T-cell (primary cell): ENCODE measurements at regions not wholly inside any gene's neighbourhood (a gene's known extent, or its start where the extent isn't known, plus 50 kb on each side); places are given as distances from the start of the nearest gene placed in this dataset.

ENCODE experiments used
- ATAC-seq, 4 experiments: fragments of 200-7000 bp in 3 of 4; fragments of 150-1000 bp in 1 of 4; cut with Tn5 transposase; replicated peaks in 1 of 4; 1 replicate in 3 of 4; 2 replicates in 1 of 4; pipeline ENCODE4 v1.10.0; 2021; ENCODE audit warnings: moderate library complexity in 3 of 4, mild to moderate bottlenecking in 2 of 4, moderate number of reproducible peaks in 1 of 4
- CTCF ChIA-PET, 2 donors: fragments of 300-600 bp; sonication (Branson Sonifier 250); formaldehyde crosslinking; loops; one replicate each; lab custom pipeline; 2022; ENCODE audit warnings: antibody characterized with exemption in 2 of 2; lab: Charles Lee
- POLR2A ChIA-PET, 2 donors: fragments of 300-600 bp; sonication (Branson Sonifier 250); formaldehyde crosslinking; loops; one replicate each; lab custom pipeline; 2022; ENCODE audit warnings: antibody characterized with exemption in 2 of 2; lab: Charles Lee
- DNase-seq, 35 experiments: peaks; one replicate each; pipeline versions ENCODE4 v3.0.0 to v3.0.0-alpha.2; 2013 to 2023
- H3K27ac ChIP-seq: one replicate; pipeline ENCODE4 v1.5.1; 2013; ENCODE audit warnings: low read length
- H3K27me3 ChIP-seq, 2 experiments: replicated peaks in 1 of 2; 1 replicate in 1 of 2; 2 replicates in 1 of 2; pipeline versions ENCODE4 v1.6.1 to v1.7.0; 2013; ENCODE audit warnings: low read length in 1 of 2, mixed read lengths in 1 of 2; ENCODE audit not compliant: control insufficient read depth in 2 of 2, insufficient read depth in 2 of 2; ENCODE audit errors: extremely low read depth in 1 of 2
- H3K36me3 ChIP-seq, 2 donors: 1 replicate in 1 of 2; 2 replicates in 1 of 2; pipeline versions ENCODE4 v1.6.1 to v1.7.0; 2013; ENCODE audit warnings: low read length in 1 of 2; ENCODE audit not compliant: control insufficient read depth in 2 of 2, insufficient read depth in 1 of 2; ENCODE audit errors: extremely low read depth in 1 of 2
- H3K4me1 ChIP-seq, 2 experiments: 1 replicate in 1 of 2; 2 replicates in 1 of 2; pipeline versions ENCODE4 v1.6.1 to v1.7.0; 2013; ENCODE audit warnings: low read length in 2 of 2, mixed read lengths in 1 of 2; ENCODE audit not compliant: insufficient read depth in 2 of 2, control insufficient read depth in 1 of 2; ENCODE audit errors: extremely low read depth in 1 of 2
- H3K4me3 ChIP-seq, 2 donors: 1 replicate in 1 of 2; 2 replicates in 1 of 2; pipeline versions ENCODE4 v1.5.1 to v1.7.0; 2013; ENCODE audit warnings: mild to moderate bottlenecking in 2 of 2, low read length in 1 of 2, moderate library complexity in 1 of 2; ENCODE audit not compliant: control insufficient read depth in 1 of 2; ENCODE audit errors: extremely low read depth in 1 of 2
- H3K9me3 ChIP-seq: 2 replicates; pipeline ENCODE4 v1.7.0; 2013
- H3K27ac Mint-ChIP-seq, 2 donors: one replicate each; pipeline ENCODE4 v1.8.0; 2020 to 2021; ENCODE audit warnings: mild to moderate bottlenecking in 2 of 2, mixed read lengths in 2 of 2
- H3K27me3 Mint-ChIP-seq, 2 donors: one replicate each; pipeline ENCODE4 v1.8.0; 2021 to 2022; ENCODE audit warnings: mixed read lengths in 2 of 2
- H3K36me3 Mint-ChIP-seq: one replicate; pipeline ENCODE4 v1.8.0; 2021; ENCODE audit warnings: mixed read lengths
- H3K4me1 Mint-ChIP-seq, 3 donors: one replicate each; pipeline ENCODE4 v1.8.0; 2020 to 2022; ENCODE audit warnings: mixed read lengths in 3 of 3, mild to moderate bottlenecking in 1 of 3
- H3K4me3 Mint-ChIP-seq, 3 donors: one replicate each; pipeline ENCODE4 v1.8.0; 2020 to 2022; ENCODE audit warnings: mild to moderate bottlenecking in 3 of 3, mixed read lengths in 3 of 3, moderate library complexity in 3 of 3
- H3K9me3 Mint-ChIP-seq, 3 donors: one replicate each; pipeline ENCODE4 v1.8.0; 2020 to 2022; ENCODE audit warnings: mixed read lengths in 3 of 3
- WGBS: methylation state at CpG from one replicate; pipeline ENCODE4 v1.1.5; 2013; ENCODE audit warnings: missing lambda C conversion rate; ENCODE audit not compliant: insufficient coverage; 5-methylcytosine and 5-hydroxymethylcytosine counted together

GRCh38 chr6:145147981-145148749 is 587.2 kb downstream of the EPM2A start:
- Mint-ChIP-seq H3K9me3 (no peaks in the 10 kb centered on the region), H3K4me1 (no peaks in the 10 kb centered on the region), H3K27ac (no peak overlapping the region), H3K27me3 (peaks cover 7 to 17% of the 10 kb centered on the region in 2 donors), H3K36me3 (no peaks in the 10 kb centered on the region), H3K4me3 (no peak overlapping the region)
- H3K27me3 ChIP-seq: no peaks in the 10 kb centered on the region
- ChIA-PET POLR2A (no interaction called here), CTCF (no interaction called here)
- no peak overlapping the region for H3K27ac ChIP-seq
- peak in 1 of 35 experiments; percentile 1 for DNase-seq
- ATAC-seq: no peak
- H3K4me1 ChIP-seq: no peaks in the 10 kb centered on the region
- H3K9me3 ChIP-seq: no peaks in the 10 kb centered on the region
- 60% methylated on average over 1 of the region's 3 CpGs for WGBS
- H3K4me3 ChIP-seq: no peak overlapping the region
- H3K36me3 ChIP-seq: no peaks in the 10 kb centered on the region

GRCh38 chr6:145148776-145149175 is 586.5 kb downstream of the EPM2A start:
- no peak overlapping the region for H3K27ac Mint-ChIP-seq
- H3K4me1 Mint-ChIP-seq: no peaks in the 10 kb centered on the region
- H3K27me3 ChIP-seq: no peaks in the 10 kb centered on the region
- 85% methylated on average over 2 of the region's 2 CpGs for WGBS
- no peak for ATAC-seq
- H3K4me1 ChIP-seq: no peaks in the 10 kb centered on the region
- ChIA-PET POLR2A (no interaction called here), CTCF (no interaction called here)
- no peaks in the 10 kb centered on the region for H3K9me3 Mint-ChIP-seq
- no peaks in the 10 kb centered on the region for H3K36me3 Mint-ChIP-seq
- peaks cover 7 to 17% of the 10 kb centered on the region in 2 donors for H3K27me3 Mint-ChIP-seq
- DNase-seq: no peak
- no peak overlapping the region for H3K4me3 Mint-ChIP-seq
- H3K9me3 ChIP-seq: no peaks in the 10 kb centered on the region
- no peak overlapping the region for H3K27ac ChIP-seq
- no peaks in the 10 kb centered on the region for H3K36me3 ChIP-seq
- H3K4me3 ChIP-seq: no peak overlapping the region

DNA sequence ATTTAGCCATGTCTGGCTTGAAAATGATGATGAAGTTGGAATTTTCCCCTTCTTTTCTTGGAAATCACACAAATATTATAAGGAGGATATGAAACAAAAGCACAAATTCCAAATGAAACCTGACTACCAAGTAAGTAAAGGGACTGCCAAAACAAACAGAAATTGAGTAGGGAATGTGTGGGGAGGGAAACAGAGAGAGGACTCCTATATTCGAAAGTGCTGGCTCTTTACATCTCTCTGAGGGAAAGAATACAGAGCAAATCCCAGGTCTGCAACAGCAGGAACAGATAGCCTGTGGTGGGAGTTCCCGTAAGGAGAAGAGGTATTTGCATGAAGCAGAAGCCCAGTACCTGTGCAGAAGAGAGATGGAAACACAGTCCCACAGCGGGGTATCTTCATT is 583.7 kb downstream of the EPM2A start:
- no peak for ATAC-seq
- Mint-ChIP-seq H3K4me1 (no peaks in the 10 kb centered on the region), H3K27ac (no peak overlapping the region), H3K4me3 (no peak overlapping the region), H3K9me3 (peaks cover 0 to 5% (median 0%) of the 10 kb centered on the region in 3 donors), H3K36me3 (no peaks in the 10 kb centered on the region), H3K27me3 (peaks cover 5 to 18% of the 10 kb centered on the region in 2 donors)
- Histone ChIP-seq H3K4me1 (no peaks in the 10 kb centered on the region), H3K27ac (no peak overlapping the region), H3K4me3 (no peak overlapping the region), H3K9me3 (no peaks in the 10 kb centered on the region), H3K36me3 (no peaks in the 10 kb centered on the region), H3K27me3 (no peaks in the 10 kb centered on the region)
- ChIA-PET CTCF (no interaction called here), POLR2A (no interaction called here)
- DNase-seq: no peak
- WGBS: 86% methylated on average over 2 of the region's 3 CpGs

- CTCF ChIA-PET: no interaction called here
- POLR2A ChIA-PET: no interaction called here
- no peaks in the 10 kb centered on the region for H3K36me3 Mint-ChIP-seq
- H3K4me1 ChIP-seq: no peaks in the 10 kb centered on the region
- H3K27me3 ChIP-seq: no peaks in the 10 kb centered on the region
- H3K9me3 ChIP-seq: no peaks in the 10 kb centered on the region
- peaks cover 6 to 7% (median 7%) of the 10 kb centered on the region in 3 donors for H3K9me3 Mint-ChIP-seq
- H3K4me1 Mint-ChIP-seq: no peaks in the 10 kb centered on the region
- H3K4me3 ChIP-seq: no peak overlapping the region
- H3K36me3 ChIP-seq: no peaks in the 10 kb centered on the region
- no peak overlapping the region for H3K27ac ChIP-seq
- DNase-seq (no peak), ATAC-seq (no peak)
- no peak overlapping the region for H3K4me3 Mint-ChIP-seq
- peaks cover 3 to 19% of the 10 kb centered on the region in 2 donors for H3K27me3 Mint-ChIP-seq
- WGBS: 29% methylated on average over 1 of the region's 6 CpGs
- no peak overlapping the region for H3K27ac Mint-ChIP-seq
Observed at GRCh38 chr6:145153495-145153894, 581.8 kb downstream of the EPM2A start.

DNA sequence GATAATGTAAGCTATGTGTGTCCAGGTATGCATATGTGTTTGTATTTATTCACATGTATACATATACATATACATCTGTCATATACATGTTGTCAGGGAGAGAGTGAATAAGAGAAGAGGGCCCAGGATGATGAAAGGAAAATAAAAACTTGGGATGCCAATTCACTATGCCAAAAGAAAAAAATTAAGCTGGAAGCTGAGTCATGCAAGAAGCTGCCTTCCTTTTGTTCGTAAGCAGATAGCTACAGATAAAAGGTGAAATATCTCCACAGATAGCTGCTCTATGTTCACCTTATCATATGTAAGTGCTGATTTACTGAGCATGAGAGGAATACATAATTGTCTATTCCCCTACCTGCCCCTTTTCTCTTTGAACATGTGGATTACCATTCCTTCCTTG is 579.9 kb downstream of the EPM2A start:
- no peaks in the 10 kb centered on the region for H3K27me3 ChIP-seq
- WGBS: no CpG with 5 or more reads among the region's 1 CpG
- Mint-ChIP-seq H3K4me3 (no peak overlapping the region), H3K36me3 (no peaks in the 10 kb centered on the region), H3K27ac (no peak overlapping the region), H3K9me3 (peaks cover 9 to 23% (median 12%) of the 10 kb centered on the region in 3 donors), H3K4me1 (no peaks in the 10 kb centered on the region), H3K27me3 (peaks cover 0 to 11% of the 10 kb centered on the region in 2 donors)
- DNase-seq: no peak
- CTCF ChIA-PET: no interaction called here
- H3K4me1 ChIP-seq: no peaks in the 10 kb centered on the region
- POLR2A ChIA-PET: no interaction called here
- H3K9me3 ChIP-seq: no peaks in the 10 kb centered on the region
- no peak for ATAC-seq
- no peaks in the 10 kb centered on the region for H3K36me3 ChIP-seq
- H3K27ac ChIP-seq: no peak overlapping the region
- H3K4me3 ChIP-seq: no peak overlapping the region

GRCh38 chr6:145155873-145156782 is 579.2 kb downstream of the EPM2A start:
- ChIA-PET CTCF (no interaction called here), POLR2A (no interaction called here)

More at GRCh38 chr6:145155873-145156782, 579.2 kb downstream of the EPM2A start:
- H3K27me3 ChIP-seq: no peaks in the 10 kb centered on the region
- no peak overlapping the region for H3K27ac ChIP-seq
- peaks cover 0 to 7% of the 10 kb centered on the region in 2 donors for H3K27me3 Mint-ChIP-seq
- H3K36me3 Mint-ChIP-seq: no peaks in the 10 kb centered on the region
- H3K4me1 ChIP-seq: no peaks in the 10 kb centered on the region
- H3K4me3 Mint-ChIP-seq: no peak overlapping the region
- no peak overlapping the region for H3K4me3 ChIP-seq
- 18% methylated on average over 1 of the region's 2 CpGs for WGBS
- no peak for DNase-seq
- H3K9me3 Mint-ChIP-seq: peaks cover 9 to 23% (median 12%) of the 10 kb centered on the region in 3 donors
- no peaks in the 10 kb centered on the region for H3K36me3 ChIP-seq
- no peak overlapping the region for H3K27ac Mint-ChIP-seq
- H3K4me1 Mint-ChIP-seq: no peaks in the 10 kb centered on the region
- no peaks in the 10 kb centered on the region for H3K9me3 ChIP-seq
- ATAC-seq: no peak
